ENCODE measurements at regions not wholly inside any gene's neighbourhood (a gene's known extent, or its start where the extent isn't known, plus 50 kb on each side); places are given as distances from the start of the nearest gene placed in this dataset.
"Not testable (repeated sequence)": the region's sequence is repeated elsewhere in the genome, so short reads cannot be mapped to it uniquely, and the experiment has no call there.

DNA sequence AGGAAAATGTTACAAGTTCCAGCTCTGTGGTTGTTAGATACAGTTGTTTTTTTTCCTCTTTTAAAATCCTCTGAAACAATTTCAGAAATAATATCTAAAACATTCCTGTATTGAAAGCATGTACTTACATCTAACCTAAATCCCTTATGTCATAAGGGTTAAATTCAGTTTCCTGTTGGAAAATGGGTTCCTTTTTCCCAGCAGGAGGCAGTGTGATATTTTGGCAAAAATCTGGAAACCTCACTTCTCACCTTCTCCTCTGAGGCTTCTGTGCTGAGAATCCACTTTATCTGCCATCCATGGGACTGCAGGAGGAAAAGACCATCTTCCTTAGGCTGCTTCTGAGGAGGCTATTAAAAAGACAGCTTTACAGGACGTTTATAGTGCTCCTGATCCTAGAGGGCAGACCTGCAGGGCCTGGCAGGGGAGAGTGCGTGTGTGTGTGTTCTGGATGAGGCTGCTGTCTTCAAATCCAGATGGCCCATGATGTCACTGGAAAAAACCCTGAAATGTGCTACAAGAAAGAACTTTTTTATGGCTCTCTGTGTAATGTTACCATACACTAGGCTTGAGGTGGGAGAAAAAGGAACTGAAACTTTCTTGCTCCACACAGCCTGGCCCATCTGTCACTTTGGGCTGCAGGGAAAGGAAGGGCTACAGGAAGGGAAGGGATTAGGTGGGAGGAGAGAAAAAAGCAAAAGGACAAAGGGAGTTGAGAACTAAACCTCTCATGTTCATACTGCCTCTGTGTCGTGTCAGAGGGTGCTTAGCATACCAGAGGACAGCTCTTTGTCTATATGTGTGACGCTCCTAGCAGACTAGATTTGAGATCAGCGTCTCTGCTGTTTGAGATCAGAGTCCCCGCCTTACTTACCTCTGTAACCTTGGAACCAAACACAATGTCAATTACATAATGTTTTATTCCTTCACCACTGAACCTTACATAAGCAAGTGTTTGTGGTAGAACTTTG, 379.2 kb upstream of the SPAG17 start:
- peak; percentile 19 for DNase-seq

DNA sequence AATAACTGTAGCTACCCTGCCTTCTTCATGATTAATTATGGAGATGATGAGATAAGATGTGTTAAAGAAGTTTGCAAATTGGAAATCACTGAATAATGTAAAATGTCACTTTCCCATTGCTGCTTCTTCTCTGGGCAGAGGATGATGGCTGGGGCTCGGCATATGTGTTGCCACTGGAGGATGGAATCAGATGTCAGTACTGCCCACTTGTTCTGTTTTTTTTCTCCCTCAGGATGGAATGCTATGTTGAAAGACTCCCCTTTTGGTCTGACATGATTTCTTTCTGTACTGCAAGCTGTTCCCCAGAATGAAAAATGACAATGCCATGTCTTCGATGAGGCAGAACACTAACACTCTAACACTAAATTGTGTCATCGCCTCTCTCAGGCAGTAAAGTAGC, 373.9 kb upstream of the SPAG17 start:
- no peak for DNase-seq

DNA sequence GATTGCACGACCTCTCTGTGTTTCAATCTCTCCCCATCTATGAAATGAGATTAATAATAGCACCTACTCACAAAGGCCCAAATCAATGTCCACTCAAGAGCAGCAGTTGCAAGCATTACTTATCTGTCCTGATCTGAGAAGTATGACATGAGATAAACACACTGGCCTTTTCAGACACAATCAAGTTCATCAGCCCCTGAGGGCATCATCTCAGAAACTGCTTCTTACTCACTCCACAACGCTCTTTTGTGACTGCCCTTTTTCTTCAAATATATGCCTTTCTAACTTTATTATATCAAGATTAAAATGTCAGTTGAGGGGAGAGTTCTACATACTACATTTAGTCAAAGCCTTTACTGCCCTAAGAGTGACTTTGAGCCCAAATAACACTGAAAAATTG, 371.9 kb upstream of the SPAG17 start:
- DNase-seq, result peak; percentile 5

DNA sequence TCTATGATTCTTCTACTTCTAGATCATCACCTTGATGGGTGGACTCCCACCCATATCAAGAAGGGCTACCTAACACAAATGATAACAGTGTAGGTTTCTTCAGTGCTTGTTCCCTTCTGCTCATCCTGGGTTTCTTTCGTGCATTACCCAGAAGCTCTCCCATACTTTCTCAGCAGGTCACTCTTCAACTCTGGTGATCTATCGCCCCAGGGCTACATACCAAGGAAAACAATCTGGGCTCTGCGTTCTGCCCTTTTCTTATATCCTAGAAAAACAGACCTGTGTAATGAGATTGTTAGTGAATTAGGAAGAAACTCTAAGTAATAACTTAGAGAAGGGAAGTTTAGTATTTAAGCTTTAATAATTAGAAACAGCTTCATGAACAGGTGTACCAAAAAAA, 370.6 kb upstream of the SPAG17 start:
- no peak for DNase-seq

DNA sequence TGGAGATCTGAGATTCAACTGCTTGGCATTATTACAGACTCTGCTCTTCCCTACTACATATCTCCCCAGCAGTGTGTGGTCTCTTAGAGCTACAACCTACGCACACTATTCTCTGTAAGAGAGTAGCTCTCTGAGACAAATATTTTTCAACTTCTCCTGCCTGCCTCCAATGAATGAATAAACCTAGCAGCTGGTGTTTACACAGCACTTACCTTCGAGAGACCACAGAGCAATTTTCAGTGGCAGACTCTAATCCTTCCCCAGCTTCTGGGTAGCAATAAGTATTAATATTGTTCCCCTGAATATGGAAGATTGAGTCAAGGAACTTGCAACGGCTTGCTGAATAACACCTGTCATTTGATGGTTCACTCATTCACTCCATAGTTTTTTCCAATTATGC, 350.9 kb upstream of the SPAG17 start:
- DNase-seq, result no peak

DNA sequence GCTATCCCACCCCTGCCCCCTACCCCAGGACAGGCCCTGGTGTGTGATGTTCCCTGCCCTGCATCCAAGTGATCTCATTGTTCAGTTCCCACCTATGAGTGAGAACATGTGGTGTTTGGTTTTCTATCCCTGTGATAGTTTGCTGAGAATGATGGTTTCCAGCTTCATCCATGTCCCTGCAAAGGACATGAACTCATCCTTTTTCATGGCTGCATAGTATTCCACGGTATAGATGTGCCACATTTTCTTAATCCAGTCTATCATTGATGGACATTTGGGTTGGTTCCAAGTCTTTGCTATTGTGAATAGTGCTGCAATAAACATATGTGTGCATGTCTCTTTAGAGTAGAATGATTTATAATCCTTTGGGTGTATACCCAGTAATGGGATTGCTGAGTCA, 326.9 kb upstream of the SPAG17 start:
- DNase-seq, result not testable (repeated sequence)

DNA sequence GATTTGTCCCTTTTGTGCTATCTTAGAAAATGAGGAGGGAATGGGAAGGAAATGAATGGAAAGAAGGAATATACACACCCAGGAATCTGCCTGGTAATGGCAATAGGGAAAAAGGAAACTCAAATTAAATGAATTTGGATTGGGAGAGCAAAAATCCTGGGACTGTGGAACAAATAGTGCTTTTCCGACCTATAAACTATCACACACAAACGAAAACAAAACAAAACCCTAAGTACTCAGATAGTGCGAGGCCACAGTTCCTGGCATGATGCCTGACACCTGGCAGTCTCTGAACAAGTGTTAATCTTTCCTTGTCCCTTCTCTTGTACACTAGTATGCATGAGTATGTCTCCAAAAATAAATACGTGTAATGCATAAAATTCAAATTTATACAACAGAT, 319.8 kb upstream of the SPAG17 start:
- DNase-seq, result no peak

DNA sequence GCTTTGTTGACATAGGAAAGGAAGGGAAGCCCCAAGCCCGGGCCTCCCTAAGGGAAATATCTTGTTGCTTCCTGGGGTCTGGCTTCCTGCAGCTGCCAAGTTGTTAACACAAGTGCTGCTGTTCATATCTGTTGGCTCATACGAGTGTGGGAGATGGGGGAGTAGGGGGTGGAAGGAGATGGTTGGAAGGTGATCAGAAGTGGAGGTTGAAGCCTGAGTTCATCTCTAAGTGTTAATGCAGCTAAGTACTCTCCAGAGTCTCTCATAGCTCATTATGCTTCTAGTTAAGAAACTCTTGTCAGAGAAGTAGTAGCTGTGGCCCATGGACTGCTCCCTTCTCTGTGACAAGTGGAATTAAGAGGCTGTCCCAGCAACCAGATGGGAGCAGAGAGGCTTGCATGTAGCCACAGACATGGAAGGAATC, 319.2 kb upstream of the SPAG17 start:
- DNase-seq, result no peak

DNA sequence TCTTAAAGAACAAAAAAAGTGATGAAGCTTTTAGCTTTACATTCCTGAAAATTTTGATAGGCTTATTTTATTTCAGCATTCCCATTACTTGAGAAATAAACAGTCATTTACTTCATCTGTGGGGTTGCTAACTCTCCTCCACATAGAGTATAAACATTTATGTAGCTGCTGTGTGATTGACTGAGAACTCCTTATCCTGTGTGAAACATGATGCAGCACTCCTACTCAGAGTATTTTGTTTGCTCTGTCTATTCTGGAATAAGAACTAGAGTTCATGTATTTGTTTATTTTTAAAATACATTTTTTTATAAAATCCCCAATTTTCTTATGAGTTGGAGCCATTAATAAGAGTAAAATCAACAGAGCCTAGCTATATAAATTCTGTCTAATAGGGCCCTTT, 318.7 kb upstream of the SPAG17 start:
- DNase-seq, result no peak

DNA sequence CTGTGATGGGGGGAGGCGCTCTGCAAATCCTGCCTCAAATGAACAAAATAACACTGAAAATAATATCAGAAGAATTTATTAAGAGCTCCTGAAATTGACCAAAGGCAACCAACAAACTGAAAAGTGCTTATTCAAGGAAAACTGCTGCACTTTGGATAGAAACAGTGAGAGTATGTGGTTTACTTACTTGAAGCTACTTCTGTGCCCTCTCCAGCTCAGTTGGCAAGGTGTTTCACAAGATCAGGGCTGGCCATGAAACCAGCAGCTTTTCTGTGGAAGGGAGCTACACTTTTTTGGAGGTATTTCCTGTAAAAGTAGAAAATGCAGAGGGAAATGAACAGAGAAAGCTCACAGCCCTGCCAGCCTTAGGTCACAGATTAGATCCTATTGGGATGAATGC, 310.0 kb upstream of the SPAG17 start:
- DNase-seq, result no peak

DNA sequence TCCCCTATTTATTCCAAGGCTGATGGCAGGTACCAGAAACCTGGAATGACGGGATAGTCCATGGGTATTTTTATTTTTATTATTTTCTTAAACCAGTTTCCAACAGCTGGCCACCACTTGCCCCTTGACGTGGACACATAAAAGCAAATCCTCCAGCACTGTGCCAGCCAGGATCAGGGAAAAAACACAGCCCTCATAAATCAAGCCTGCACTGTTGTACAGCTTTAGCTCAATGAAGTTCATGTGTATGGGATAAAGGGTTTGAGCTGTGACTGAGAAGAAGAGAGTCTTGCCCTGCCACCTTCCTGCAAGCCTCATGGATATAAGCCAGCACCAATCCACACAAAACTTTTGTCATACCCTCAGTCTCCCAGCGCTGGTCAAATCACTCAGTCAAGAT, 303.8 kb upstream of the SPAG17 start:
- DNase-seq, result no peak

DNA sequence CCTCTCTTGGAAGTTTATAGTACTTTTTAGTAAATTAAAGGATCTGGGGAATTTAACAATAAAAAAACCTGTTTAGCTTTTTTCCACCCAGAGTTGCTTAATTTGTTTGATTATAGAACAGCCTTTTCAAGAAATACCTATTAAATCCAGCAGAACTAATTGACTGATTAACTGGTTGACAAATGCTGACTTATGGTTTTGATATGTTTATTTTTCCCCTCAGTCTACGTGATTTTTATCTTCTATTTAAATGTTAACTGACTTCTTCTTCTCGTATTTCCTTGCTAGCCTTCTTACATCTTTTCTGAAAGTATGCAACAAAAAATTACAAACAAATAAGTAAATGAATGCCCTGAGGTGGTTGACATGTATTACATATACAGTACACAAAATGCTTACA, 302.9 kb upstream of the SPAG17 start:
- no peak for DNase-seq

DNA sequence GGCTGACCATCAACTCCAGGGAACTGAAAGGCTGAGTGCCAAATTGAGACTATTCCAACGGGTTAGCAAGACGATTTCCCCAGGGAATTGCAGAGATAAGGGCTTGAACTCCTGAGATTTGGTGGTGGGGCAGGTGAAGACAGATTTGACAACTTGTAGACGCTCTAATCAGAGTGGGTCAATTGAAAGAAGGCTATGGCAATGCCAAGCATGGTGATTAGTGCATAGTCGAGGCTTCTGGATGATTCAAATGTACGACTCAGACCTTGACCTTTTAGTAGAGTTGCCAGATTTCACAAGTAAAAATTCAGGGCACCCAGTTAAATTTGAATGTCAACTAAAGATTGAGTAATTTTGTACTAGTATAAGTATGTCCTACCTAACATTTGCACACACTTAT, 302.1 kb upstream of the SPAG17 start:
- no peak for DNase-seq

DNA sequence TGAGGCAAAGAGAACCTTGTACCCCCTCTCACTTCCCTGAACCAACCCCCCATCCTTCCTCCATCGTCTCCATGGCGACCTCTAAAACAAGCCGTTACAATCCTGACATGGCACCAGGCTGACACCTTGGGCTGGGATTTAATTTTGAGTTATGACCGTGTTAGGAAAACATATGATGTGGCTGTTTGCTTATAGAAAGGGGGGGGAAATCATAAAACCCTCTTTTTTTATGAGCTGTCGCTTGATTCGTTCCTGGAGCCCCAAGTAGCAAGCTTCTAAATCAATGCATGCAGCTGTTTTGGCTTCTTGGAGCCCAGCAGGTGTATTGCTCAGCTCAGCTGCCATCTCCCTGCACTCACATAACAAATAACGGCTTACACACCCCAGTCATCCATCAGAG, 301.2 kb upstream of the SPAG17 start:
- DNase-seq, result peak; percentile 29

DNA sequence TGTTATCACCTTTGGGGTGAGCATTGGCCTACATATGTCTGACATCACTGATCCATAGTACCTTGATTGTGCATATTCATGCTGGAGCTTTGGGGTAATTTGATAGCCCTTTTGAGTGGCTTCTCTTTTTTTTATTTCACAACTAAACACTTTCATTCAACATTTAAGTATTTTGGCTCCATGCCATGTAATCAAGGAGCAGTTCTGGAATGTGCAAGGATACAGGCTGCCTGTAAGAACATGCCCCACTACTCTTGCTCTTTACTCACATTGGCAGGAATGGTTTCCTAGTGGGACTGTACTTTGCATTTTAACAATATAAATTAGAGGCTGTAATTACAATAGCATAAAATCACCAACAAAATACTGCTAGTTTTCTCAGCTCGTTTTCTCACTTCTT, 300.7 kb upstream of the SPAG17 start:
- DNase-seq, result peak; percentile 26

DNA sequence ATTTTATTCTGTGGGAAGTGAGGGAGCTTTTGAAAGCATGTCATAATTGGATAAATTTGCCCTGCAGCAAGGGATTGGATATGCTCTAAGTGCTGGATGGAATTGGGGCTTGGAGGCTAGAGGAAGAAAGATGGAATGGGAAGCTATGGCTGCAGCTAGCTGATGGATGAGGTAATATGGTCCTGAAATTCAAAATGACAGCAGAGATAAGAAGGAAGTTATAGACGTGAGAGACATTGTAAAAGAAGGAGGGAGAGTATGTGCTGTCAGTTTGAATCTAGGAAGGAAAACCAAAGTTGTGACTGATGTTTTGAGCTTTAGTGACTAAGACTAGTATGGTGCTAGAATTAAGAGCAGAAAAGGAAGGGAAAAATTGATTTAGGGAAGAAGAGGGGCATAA, 299.9 kb upstream of the SPAG17 start:
- no peak for DNase-seq

DNA sequence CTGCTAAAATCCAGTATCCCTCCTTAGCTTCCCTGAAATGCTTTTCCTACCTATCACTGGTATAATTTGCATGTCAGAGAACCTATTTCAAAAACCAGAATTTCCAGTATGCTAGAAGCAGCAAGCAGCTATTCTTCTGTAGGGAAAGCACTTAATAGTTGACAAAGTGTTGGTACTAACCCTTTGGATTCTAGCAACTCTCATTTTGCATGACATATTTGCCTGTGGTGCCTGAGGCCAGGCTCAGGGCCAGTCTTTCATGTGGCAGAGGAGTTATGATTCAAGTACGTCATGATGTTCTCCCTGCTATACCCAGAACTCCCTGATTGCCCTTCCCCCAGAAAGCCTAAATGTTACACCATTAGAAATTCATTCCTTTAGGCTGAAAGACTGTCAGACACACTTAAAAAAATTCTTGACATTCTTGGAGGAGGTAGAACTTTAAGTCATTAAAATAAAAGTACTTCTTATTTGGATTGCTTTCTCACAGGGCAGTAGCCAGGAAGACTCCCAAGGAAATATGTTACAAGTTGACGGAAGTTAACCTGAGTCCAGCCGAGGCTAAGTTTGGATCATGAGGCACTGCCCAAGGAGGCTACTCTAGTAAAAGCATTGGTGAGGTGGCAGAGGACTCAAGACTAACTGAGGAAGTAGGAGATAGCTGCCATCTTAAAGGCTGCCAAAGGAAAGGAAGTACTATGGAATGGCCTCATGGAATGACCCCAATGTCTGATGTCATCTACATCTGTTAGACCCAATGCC, 298.4 kb upstream of the SPAG17 start:
- DNase-seq, result no peak

DNA sequence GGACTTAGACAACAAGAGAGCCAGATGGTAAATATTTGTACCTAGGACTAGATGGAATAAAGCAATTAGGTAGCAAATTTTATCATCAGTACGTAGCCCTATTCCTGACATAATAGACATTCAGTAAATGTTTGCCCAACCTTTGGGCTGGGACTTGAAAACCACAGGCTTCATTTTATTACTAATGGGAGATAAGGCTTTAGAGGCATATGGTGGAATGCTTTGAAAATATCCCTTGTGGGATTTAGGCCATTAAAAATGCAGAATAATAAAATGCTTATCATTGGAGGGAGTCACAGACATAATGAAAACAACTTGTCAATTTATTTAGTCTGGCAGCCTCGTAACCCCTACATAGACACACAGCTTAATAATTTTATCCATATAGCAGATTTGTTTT, 296.1 kb upstream of the SPAG17 start:
- DNase-seq, result no peak

DNA sequence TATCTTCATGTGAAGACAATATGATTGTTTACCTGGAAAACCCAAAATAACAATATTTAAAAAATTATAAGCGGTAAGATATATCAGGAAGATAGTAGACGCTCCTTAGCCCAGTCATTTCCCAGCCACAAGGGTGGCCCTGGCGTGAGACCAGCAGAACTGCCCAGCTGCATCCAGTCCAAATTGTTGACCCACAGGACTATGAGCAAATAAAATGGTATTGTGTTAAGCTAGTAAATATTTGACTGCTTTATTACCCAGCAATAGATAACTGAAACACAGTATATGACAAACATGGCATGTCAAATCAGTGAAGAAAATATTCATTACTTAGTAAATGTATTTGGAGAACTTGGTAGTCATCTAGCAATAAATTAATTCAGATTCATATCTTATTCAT, 294.3 kb upstream of the SPAG17 start:
- no peak for DNase-seq

DNA sequence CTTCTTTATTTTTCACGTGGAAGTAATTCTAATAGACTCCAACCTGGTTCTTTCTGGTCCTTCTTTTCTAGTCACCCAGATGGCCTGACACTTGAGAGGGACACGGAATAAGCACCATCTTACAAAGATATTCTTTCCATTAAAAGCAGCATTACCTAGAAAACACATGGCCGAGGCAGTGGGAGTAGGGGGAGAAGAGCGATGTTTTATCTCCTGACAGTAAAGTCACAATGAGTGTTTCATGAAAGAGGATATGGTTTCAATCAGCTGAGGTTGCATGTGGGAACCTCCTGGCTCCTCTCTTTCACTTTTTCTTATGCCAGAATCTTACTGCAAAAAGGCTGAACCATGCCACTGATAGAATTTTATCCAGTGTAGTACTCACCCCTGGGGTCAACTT, 288.8 kb upstream of the SPAG17 start:
- DNase-seq, result no peak

DNA sequence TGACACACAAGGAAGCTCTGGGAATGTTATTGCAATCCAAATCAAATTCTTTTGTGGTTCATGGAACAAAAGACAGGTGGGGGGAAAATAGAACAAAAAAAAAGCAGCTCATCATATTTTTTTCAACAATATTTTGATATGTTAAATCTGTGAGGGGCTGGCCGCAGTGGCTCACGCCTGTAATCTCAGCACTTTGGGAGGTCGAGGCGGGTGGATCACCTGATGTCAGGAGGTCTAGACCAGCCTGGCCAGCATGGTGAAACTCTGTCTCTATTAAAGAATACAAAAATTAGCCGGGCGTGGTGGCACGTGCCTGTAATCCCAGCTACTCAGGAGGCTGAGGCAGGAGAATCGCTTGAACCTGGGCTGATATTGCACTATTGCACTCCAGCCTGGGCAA, 279.4 kb upstream of the SPAG17 start:
- not testable (repeated sequence) for DNase-seq

DNA sequence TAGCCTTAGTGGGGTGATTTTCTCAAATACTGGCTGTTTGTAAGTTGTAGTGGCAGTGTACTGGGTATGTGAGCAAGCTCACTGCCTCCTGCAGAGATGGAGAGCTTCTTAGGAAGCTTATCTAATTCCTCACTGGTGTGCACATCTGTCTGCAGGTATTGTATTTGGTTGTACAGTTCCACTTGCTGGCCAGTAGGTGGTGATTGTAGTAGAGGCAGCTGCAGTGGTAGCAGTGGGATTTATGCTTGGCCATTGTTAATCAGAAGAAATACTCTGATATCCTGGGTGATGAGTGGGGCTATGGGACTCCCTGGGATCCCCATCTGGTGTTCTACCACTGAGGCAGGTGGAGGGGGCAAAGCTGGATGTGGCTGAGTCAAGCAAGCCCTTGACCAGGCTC, 276.1 kb upstream of the SPAG17 start:
- DNase-seq, result no peak

DNA sequence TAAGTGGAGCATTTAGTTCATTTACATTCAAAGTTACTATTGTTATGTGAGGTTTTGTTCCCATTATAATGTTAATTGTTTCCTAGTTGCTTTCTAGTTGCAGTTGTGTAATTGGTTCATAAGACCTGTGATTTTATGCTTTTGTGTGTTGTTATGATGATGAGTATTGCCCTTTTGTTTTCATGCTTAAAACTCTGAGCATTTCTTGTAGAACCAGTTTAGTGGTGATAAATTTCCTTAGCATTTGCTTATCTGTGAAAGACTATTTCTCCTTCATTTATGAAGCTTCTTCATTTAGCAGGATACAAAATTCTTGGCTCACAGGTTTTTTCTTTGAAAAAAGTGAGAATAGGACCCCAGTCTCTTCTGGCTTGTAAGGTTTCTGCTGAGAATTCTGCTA, 274.8 kb upstream of the SPAG17 start:
- no peak for DNase-seq

DNA sequence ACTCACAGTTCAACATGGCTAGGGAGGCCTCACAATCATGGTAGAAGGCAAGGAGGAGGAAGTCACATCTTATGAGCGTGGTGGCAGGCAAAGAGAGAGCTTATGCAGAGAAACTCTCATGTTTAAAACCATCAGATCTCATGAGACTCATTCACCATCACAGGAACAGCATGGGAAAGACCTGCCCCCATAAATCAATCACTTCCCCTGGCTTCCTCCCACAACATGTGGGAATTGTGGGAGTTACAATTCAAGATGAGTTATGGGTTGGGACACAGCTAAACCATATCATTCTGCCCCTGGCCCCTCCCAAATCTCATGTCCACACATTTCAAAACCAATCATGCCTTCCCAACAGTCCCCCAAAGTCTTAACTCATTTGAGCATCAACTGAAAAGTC, 268.8 kb upstream of the SPAG17 start:
- not testable (repeated sequence) for DNase-seq

Data from eye (tissue), 1 donor.